GM18861 (cell line): ENCODE measurements at regions not wholly inside any gene's neighbourhood (a gene's known extent, or its start where the extent isn't known, plus 50 kb on each side); places are given as distances from the start of the nearest gene placed in this dataset.
A peak's percentile ranks its signal among the peaks of the same experiment; 100 is the strongest.
"Not testable (repeated sequence)": the region's sequence is repeated elsewhere in the genome, so short reads cannot be mapped to it uniquely, and the experiment has no call there.

Source experiments
- ATAC-seq: cut with Tn5 transposase; IDR thresholded peaks from one replicate; pipeline ENCODE4 v1.9.1; 2021; ENCODE audit not compliant: unreplicated experiment

GRCh38 chr3:106299300-106300098, 430.7 kb upstream of the CBLB start:
- ATAC-seq: peak; percentile 60

- ATAC-seq: peak; percentile 84
These were observed 433.8 kb upstream of the CBLB start for GRCh38 chr3:106302451-106303221.

GRCh38 chr3:106303766-106304165, 435.0 kb upstream of the CBLB start:
- ATAC-seq: no peak

GRCh38 chr3:106305127-106305526, 436.3 kb upstream of the CBLB start:
- ATAC-seq: no peak

- no peak for ATAC-seq
These were observed 437.1 kb upstream of the CBLB start for GRCh38 chr3:106305882-106306435.

- ATAC-seq: no peak
These were observed 440.5 kb upstream of the CBLB start for GRCh38 chr3:106309274-106309673.

GRCh38 chr3:106309798-106310197, 441.0 kb upstream of the CBLB start:
- ATAC-seq: not testable (repeated sequence)

GRCh38 chr3:106317141-106318055, 448.6 kb upstream of the CBLB start:
- no peak for ATAC-seq

- ATAC-seq: not testable (repeated sequence)
These were observed 452.6 kb upstream of the CBLB start for GRCh38 chr3:106321438-106321837.

- ATAC-seq: no peak
These were observed 454.8 kb upstream of the CBLB start for GRCh38 chr3:106323586-106323985.

- no peak for ATAC-seq
These were observed 458.3 kb upstream of the CBLB start for GRCh38 chr3:106326941-106327695.

GRCh38 chr3:106327696-106328025, 458.8 kb upstream of the CBLB start:
- no peak for ATAC-seq

GRCh38 chr3:106328224-106328623, 459.4 kb upstream of the CBLB start:
- no peak for ATAC-seq

GRCh38 chr3:106329521-106329920, 460.7 kb upstream of the CBLB start:
- ATAC-seq: no peak

- no peak for ATAC-seq
These were observed 462.8 kb upstream of the CBLB start for GRCh38 chr3:106331636-106332035.

- ATAC-seq: no peak
These were observed 463.3 kb upstream of the CBLB start for GRCh38 chr3:106332129-106332528.

- ATAC-seq: peak; percentile 50
These were observed 464.1 kb upstream of the CBLB start for GRCh38 chr3:106332884-106333283.

- ATAC-seq: peak; percentile 61
These were observed 465.3 kb upstream of the CBLB start for GRCh38 chr3:106333911-106334618.

GRCh38 chr3:106336619-106337018, 467.8 kb upstream of the CBLB start:
- no peak for ATAC-seq

- ATAC-seq: no peak
These were observed 468.3 kb upstream of the CBLB start for GRCh38 chr3:106337116-106337515.
